ENCODE measurements at regions not wholly inside any gene's neighbourhood (a gene's known extent, or its start where the extent isn't known, plus 50 kb on each side); places are given as distances from the start of the nearest gene placed in this dataset.
A peak's percentile ranks its signal among the peaks of the same experiment; 100 is the strongest.

DNA sequence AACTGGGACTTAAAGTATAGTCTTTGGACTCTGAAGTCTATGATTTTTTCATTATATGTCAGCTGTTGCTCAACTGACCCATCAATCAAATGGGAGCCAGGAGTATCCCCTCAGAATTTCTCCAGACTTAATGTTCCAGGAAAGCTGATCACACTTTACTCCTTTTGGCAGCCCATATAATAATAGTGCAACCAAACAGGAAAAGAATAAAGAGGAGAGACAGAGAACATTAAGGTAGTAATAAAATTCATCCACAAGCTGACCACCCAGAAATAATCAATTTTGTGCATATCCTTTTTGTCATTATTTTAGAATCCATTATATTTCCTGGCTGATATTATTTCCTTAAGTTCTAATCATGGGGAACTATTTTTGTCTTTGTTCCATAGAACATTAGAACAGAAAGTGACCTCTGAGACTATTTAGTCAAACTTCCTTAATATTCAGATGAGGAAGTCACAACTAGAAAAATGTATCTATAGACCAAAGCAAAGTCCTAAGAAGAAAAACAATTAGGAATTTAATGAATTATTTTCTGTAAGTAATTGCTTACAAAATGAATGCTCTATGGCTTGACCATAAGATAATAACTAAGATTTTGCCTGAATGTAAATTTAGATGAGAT, 238.1 kb upstream of the SEL1L start:
- no peaks in the 10 kb centered on the region for H4K20me1 ChIP-seq (ENCODE audit: insufficient read depth, low read length)
- H3K27me3 Mint-ChIP-seq (ENCODE audit: low read depth in 3 of 3), result peaks cover 0 to 2% (median 0%) of the 10 kb centered on the region in 3 donors
- H2AFZ ChIP-seq (ENCODE audit: insufficient read depth, low read depth, low read length, poor library complexity, severe bottlenecking), result no peak overlapping the region
- H3K4me3 ChIP-seq (replicated peaks in 1 of 3; ENCODE audit: low read depth in 2 of 3, low read length in 3 of 3), result peak overlapping the region in 1 of 3 experiments; percentile 12
- no peaks in the 10 kb centered on the region for H3K27me3 ChIP-seq (ENCODE audit: control insufficient read depth in 2 of 2, insufficient read depth in 2 of 2, low read length in 2 of 2)
- TF ChIP-seq, protein P1, sequence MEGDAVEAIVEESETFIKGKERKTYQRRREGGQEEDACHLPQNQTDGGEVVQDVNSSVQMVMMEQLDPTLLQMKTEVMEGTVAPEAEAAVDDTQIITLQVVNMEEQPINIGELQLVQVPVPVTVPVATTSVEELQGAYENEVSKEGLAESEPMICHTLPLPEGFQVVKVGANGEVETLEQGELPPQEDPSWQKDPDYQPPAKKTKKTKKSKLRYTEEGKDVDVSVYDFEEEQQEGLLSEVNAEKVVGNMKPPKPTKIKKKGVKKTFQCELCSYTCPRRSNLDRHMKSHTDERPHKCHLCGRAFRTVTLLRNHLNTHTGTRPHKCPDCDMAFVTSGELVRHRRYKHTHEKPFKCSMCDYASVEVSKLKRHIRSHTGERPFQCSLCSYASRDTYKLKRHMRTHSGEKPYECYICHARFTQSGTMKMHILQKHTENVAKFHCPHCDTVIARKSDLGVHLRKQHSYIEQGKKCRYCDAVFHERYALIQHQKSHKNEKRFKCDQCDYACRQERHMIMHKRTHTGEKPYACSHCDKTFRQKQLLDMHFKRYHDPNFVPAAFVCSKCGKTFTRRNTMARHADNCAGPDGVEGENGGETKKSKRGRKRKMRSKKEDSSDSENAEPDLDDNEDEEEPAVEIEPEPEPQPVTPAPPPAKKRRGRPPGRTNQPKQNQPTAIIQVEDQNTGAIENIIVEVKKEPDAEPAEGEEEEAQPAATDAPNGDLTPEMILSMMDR (IDR thresholded peaks at IDR 0.05), result no peak
- H3K4me1 ChIP-seq (ENCODE audit: control insufficient read depth in 1 of 2, insufficient read depth in 2 of 2, low read length in 2 of 2), result peaks cover 30 to 47% of the 10 kb centered on the region in 2 donors
- DNase-seq, result peak in 2 of 3 donors; percentile 26 to 39
- H3K79me2 ChIP-seq (ENCODE audit: insufficient read depth, low read length), result no peaks in the 10 kb centered on the region
- no peaks in the 10 kb centered on the region for H3K9me3 ChIP-seq (replicated peaks in 1 of 2; ENCODE audit: control insufficient read depth in 1 of 2, insufficient read depth in 1 of 2, low read length in 2 of 2)
- H3K36me3 ChIP-seq (replicated peaks in 1 of 2; ENCODE audit: control insufficient read depth in 1 of 2, insufficient read depth in 2 of 2, low read length in 2 of 2), result no peaks in the 10 kb centered on the region
- H3K4me2 ChIP-seq (replicated peaks; ENCODE audit: extremely low read depth, low read length, poor library complexity, severe bottlenecking), result peak overlapping the region; percentile 30
- H3K9me3 Mint-ChIP-seq, result peaks cover 0 to 8% (median 2%) of the 10 kb centered on the region in 7 donors
- H3K4me3 Mint-ChIP-seq, result peak overlapping the region in 1 of 2 donors; percentile 23
- H3K27ac Mint-ChIP-seq, result peak overlapping the region in 6 of 7 donors; percentile 3 to 70 (median 48)
- peak overlapping the region in 1 of 2 donors; percentile 69 for H3K27ac ChIP-seq (ENCODE audit: low read depth in 1 of 2, low read length in 2 of 2)
- no peaks in the 10 kb centered on the region for H3K36me3 Mint-ChIP-seq
- intact Hi-C loops (cut with micrococcal nuclease), result no loop called here
- H3K9ac ChIP-seq (ENCODE audit: insufficient read depth, low read length, poor library complexity, severe bottlenecking), result no peak overlapping the region
- H3K4me1 Mint-ChIP-seq, result peaks cover 37% of the 10 kb centered on the region

DNA sequence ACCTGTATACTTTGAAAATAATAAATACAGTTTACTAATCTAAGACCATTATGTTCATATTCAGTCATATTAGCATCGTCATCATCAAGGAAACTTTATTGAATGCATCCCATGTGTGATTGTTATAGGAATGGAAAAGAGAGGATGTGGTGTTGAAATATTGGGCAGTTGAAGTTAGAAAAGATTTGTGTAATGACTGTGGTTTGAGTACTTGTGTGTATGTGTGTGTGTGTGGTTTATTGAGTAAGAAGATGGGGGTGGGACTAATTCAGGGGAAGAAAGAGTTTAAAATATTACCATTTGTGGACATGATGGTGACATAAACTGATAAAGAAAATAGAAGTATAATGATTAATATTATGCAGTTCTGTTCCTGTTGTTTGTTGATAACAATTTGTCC, 238.7 kb upstream of the SEL1L start:
- H3K9me3 ChIP-seq (replicated peaks in 1 of 2; ENCODE audit: control insufficient read depth in 1 of 2, insufficient read depth in 1 of 2, low read length in 2 of 2), result no peaks in the 10 kb centered on the region
- peak overlapping the region in 1 of 2 donors; percentile 23 for H3K4me3 Mint-ChIP-seq
- H3K27ac Mint-ChIP-seq, result peak overlapping the region; percentile 1 to 70 (median 55)
- no peaks in the 10 kb centered on the region for H3K79me2 ChIP-seq (ENCODE audit: insufficient read depth, low read length)
- no peaks in the 10 kb centered on the region for H4K20me1 ChIP-seq (ENCODE audit: insufficient read depth, low read length)
- H3K36me3 Mint-ChIP-seq, result no peaks in the 10 kb centered on the region
- peak overlapping the region in 1 of 3 experiments; percentile 12 for H3K4me3 ChIP-seq (replicated peaks in 1 of 3; ENCODE audit: low read depth in 2 of 3, low read length in 3 of 3)
- TF ChIP-seq, protein P1 (IDR thresholded peaks at IDR 0.05), result no peak
- H3K27me3 ChIP-seq (ENCODE audit: control insufficient read depth in 2 of 2, insufficient read depth in 2 of 2, low read length in 2 of 2), result no peaks in the 10 kb centered on the region
- peaks cover 0 to 8% (median 2%) of the 10 kb centered on the region in 7 donors for H3K9me3 Mint-ChIP-seq
- peak; percentile 37 to 82 (median 48) for DNase-seq
- H3K27me3 Mint-ChIP-seq (ENCODE audit: low read depth in 3 of 3), result peaks cover 0 to 2% (median 0%) of the 10 kb centered on the region in 3 donors
- no peak overlapping the region for H2AFZ ChIP-seq (ENCODE audit: insufficient read depth, low read depth, low read length, poor library complexity, severe bottlenecking)
- no peaks in the 10 kb centered on the region for H3K36me3 ChIP-seq (replicated peaks in 1 of 2; ENCODE audit: control insufficient read depth in 1 of 2, insufficient read depth in 2 of 2, low read length in 2 of 2)
- peak overlapping the region; percentile 30 for H3K4me2 ChIP-seq (replicated peaks; ENCODE audit: extremely low read depth, low read length, poor library complexity, severe bottlenecking)
- intact Hi-C loops (cut with micrococcal nuclease), result no loop called here
- WGBS (ENCODE audit: insufficient coverage), result no CpG with 5 or more reads among the region's 1 CpG
- H3K4me1 Mint-ChIP-seq, result peaks cover 31% of the 10 kb centered on the region
- peaks cover 24 to 41% of the 10 kb centered on the region in 2 donors for H3K4me1 ChIP-seq (ENCODE audit: control insufficient read depth in 1 of 2, insufficient read depth in 2 of 2, low read length in 2 of 2)
- H3K9ac ChIP-seq (ENCODE audit: insufficient read depth, low read length, poor library complexity, severe bottlenecking), result no peak overlapping the region
- H3K27ac ChIP-seq (ENCODE audit: low read depth in 1 of 2, low read length in 2 of 2), result peak overlapping the region in 1 of 2 donors; percentile 69

Measured in CD14-positive monocyte (primary cell).